DOHH2 (cell line): ENCODE measurements at regions not wholly inside any gene's neighbourhood (a gene's known extent, or its start where the extent isn't known, plus 50 kb on each side); places are given as distances from the start of the nearest gene placed in this dataset.

Experiments
- H3F3A ChIP-seq: fragments of 200-600 bp; sonication (generic), shearing (Covaris generic); 2 replicates; pipeline ENCODE4 v1.6.0; 2016; ENCODE audit warnings: antibody characterized with exemption, mild to moderate bottlenecking; ENCODE audit not compliant: control insufficient read depth, insufficient read depth
- H3K27ac ChIP-seq: fragments of 200-600 bp; sonication (generic); 2 replicates; pipeline ENCODE4 v1.5.1; 2014; ENCODE audit warnings: low read depth, mild to moderate bottlenecking, low read length, moderate library complexity
- H3K27me3 ChIP-seq: fragments of 200-600 bp; sonication (generic); 2 replicates; pipeline ENCODE4 v1.6.1; 2014; ENCODE audit warnings: mild to moderate bottlenecking, low read length, mixed read lengths; ENCODE audit not compliant: control insufficient read depth
- H3K36me3 ChIP-seq: fragments of 200-600 bp; sonication (generic); 2 replicates; pipeline ENCODE4 v1.6.1; 2014; ENCODE audit warnings: mild to moderate bottlenecking, low read length, moderate library complexity, mixed read lengths; ENCODE audit not compliant: control insufficient read depth
- H3K4me1 ChIP-seq: fragments of 200-600 bp; sonication (generic); 2 replicates; pipeline ENCODE4 v1.6.1; 2014; ENCODE audit warnings: mild to moderate bottlenecking, low read length, mixed read lengths; ENCODE audit not compliant: control insufficient read depth
- H3K4me2 ChIP-seq: fragments of 200-600 bp; sonication (generic); 2 replicates; pipeline ENCODE4 v1.6.0; 2014; ENCODE audit warnings: mild to moderate bottlenecking, low read length, moderate library complexity
- H3K4me3 ChIP-seq: fragments of 200-600 bp; sonication (generic); 2 replicates; pipeline ENCODE4 v1.5.1; 2014; ENCODE audit warnings: mild to moderate bottlenecking, low read length, mixed read lengths
- H3K79me2 ChIP-seq: fragments of 200-600 bp; sonication (generic); 2 replicates; pipeline ENCODE4 v1.6.1; 2014; ENCODE audit warnings: mild to moderate bottlenecking, low read length, mixed read lengths; ENCODE audit not compliant: control insufficient read depth
- H3K9me2 ChIP-seq: fragments of 200-600 bp; sonication (generic); replicated peaks from 2 replicates; pipeline ENCODE4 v1.6.1; 2014; ENCODE audit warnings: mild to moderate bottlenecking, low read length, mixed read lengths; ENCODE audit not compliant: control insufficient read depth
- H3K9me3 ChIP-seq: fragments of 200-600 bp; sonication (generic); 2 replicates; pipeline ENCODE4 v1.6.1; 2014; ENCODE audit warnings: antibody characterized with exemption, low read length, mixed read lengths; ENCODE audit not compliant: control insufficient read depth, insufficient read depth
- H4K20me1 ChIP-seq: fragments of 200-600 bp; sonication (generic); 2 replicates; pipeline ENCODE4 v1.6.0; 2014; ENCODE audit warnings: low read depth, mild to moderate bottlenecking, antibody characterized with exemption, low read length, moderate library complexity; ENCODE audit not compliant: control insufficient read depth, insufficient read depth
- EZH2phosphoT487 ChIP-seq: fragments of 200-600 bp; sonication (generic); IDR thresholded peaks from 2 replicates; pipeline ENCODE4 v1.6.1; 2017; ENCODE audit warnings: borderline replicate concordance, mild to moderate bottlenecking, antibody characterized with exemption, low read length, moderate library complexity, mixed read lengths
- TF ChIP-seq, protein P1 (sequence below): fragments of 200-600 bp; sonication (generic); IDR thresholded peaks from one replicate; pipeline ENCODE4 v1.5.1; 2014; ENCODE audit warnings: antibody characterized with exemption, mild to moderate bottlenecking, low read depth, low read length; ENCODE audit not compliant: poor library complexity, severe bottlenecking

DNA sequence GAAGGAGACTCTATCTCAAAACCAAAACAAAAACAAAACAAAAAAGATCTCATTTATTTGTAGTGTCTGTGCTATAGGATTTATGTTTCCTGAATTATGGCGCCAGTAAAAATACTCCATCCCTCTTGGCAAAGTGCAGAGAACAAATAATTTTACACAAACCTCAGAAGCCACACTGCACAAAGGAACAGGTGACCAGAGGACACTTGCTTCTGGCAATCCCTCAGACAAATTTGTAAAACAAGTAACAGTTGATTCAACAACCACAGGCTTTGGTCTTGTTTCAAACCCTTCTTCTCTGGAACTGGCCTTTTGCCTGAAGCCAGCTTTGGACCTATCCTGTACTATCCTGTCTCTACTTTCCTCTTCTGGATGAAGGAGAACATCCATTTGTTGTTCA is 502.1 kb downstream of the DMAC1 start:
- TF ChIP-seq EZH2phosphoT487: no peak
- TF ChIP-seq, protein P1, sequence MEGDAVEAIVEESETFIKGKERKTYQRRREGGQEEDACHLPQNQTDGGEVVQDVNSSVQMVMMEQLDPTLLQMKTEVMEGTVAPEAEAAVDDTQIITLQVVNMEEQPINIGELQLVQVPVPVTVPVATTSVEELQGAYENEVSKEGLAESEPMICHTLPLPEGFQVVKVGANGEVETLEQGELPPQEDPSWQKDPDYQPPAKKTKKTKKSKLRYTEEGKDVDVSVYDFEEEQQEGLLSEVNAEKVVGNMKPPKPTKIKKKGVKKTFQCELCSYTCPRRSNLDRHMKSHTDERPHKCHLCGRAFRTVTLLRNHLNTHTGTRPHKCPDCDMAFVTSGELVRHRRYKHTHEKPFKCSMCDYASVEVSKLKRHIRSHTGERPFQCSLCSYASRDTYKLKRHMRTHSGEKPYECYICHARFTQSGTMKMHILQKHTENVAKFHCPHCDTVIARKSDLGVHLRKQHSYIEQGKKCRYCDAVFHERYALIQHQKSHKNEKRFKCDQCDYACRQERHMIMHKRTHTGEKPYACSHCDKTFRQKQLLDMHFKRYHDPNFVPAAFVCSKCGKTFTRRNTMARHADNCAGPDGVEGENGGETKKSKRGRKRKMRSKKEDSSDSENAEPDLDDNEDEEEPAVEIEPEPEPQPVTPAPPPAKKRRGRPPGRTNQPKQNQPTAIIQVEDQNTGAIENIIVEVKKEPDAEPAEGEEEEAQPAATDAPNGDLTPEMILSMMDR: no peak
- no peaks in the 10 kb centered on the region for H3K36me3 ChIP-seq
- no peak overlapping the region for H3K4me2 ChIP-seq
- H3F3A ChIP-seq: no peaks in the 10 kb centered on the region
- no peaks in the 10 kb centered on the region for H3K4me1 ChIP-seq
- no peaks in the 10 kb centered on the region for H4K20me1 ChIP-seq
- no peak overlapping the region for H3K4me3 ChIP-seq
- H3K27me3 ChIP-seq: no peaks in the 10 kb centered on the region
- H3K27ac ChIP-seq: no peak overlapping the region
- H3K79me2 ChIP-seq: no peaks in the 10 kb centered on the region
- H3K9me2 ChIP-seq: no peaks in the 10 kb centered on the region
- H3K9me3 ChIP-seq: no peaks in the 10 kb centered on the region

DNA sequence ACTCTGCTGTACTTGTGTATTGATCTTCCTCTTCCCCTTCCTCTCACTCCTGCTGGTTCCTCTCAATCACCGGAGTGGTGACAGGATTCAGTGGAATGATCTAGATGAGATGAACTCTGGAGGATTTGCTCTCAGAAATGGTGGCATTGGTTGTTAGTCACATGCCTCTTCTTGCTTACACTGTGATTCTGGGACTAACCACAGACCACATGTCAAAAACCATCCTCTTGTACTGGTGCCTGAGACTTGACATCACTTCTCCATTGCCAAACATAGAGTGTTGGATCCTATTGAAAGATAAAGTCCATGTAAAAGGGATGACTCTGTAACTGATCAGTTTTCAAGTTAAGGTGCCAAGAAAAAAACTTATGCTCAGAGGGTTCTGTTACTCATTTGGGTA is 506.5 kb downstream of the DMAC1 start:
- H3K36me3 ChIP-seq: no peaks in the 10 kb centered on the region
- no peaks in the 10 kb centered on the region for H3K9me2 ChIP-seq
- H3K4me1 ChIP-seq: no peaks in the 10 kb centered on the region
- TF ChIP-seq, protein P1: no peak
- H3K4me2 ChIP-seq: no peak overlapping the region
- H3K79me2 ChIP-seq: no peaks in the 10 kb centered on the region
- H4K20me1 ChIP-seq: no peaks in the 10 kb centered on the region
- H3F3A ChIP-seq: no peaks in the 10 kb centered on the region
- no peaks in the 10 kb centered on the region for H3K9me3 ChIP-seq
- H3K27ac ChIP-seq: no peak overlapping the region
- no peak overlapping the region for H3K4me3 ChIP-seq
- H3K27me3 ChIP-seq: no peaks in the 10 kb centered on the region

DNA sequence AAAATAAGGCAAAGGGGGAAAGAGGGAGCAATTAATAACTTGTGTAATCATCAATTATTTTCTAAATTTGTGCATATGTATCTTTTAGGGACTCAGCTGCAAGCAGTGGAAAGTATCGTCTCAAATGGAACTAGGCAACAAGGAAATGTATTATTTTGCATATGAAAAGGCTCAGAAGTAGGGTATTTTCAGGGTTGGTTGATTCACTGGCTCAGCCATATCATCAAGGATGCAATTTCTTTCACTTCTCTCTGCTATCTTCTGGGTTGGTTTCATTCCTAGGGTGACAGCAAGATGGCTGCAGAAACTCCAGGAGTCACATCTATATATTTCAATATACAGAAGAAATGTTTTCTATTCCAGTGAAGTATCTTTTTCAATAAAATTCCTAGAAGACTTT is 509.8 kb downstream of the DMAC1 start:
- Histone ChIP-seq H3K9me2 (no peaks in the 10 kb centered on the region), H3K27ac (no peak overlapping the region), H3K9me3 (no peaks in the 10 kb centered on the region), H3K36me3 (no peaks in the 10 kb centered on the region), H4K20me1 (no peaks in the 10 kb centered on the region), H3K4me1 (no peaks in the 10 kb centered on the region), H3K4me3 (no peak overlapping the region), H3K27me3 (no peaks in the 10 kb centered on the region), H3K79me2 (no peaks in the 10 kb centered on the region), H3K4me2 (no peak overlapping the region), H3F3A (no peaks in the 10 kb centered on the region)
- TF ChIP-seq, protein P1: no peak
- TF ChIP-seq EZH2phosphoT487: no peak

DNA sequence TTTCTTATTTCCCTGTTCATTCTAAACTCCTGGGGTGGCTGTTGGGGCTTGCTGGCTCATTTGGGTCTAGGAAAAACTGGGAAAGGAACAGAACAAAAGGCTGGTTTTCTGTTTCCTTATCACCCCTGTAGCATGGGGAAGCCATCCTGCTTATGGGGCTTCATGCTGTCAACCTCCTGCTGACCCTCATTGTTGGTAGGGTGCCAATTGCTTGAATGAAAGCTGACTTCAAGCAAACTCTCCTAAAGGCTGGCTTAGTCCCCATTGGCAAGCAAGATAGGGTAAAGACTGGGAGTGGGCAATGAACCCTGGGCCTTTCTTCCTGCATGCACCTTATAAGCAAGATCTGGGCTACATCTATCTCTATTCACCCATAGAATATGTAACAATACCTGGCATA is 511.6 kb downstream of the DMAC1 start:
- no peak overlapping the region for H3K4me2 ChIP-seq
- H3F3A ChIP-seq: no peaks in the 10 kb centered on the region
- H3K9me3 ChIP-seq: no peaks in the 10 kb centered on the region
- no peak overlapping the region for H3K27ac ChIP-seq
- no peaks in the 10 kb centered on the region for H4K20me1 ChIP-seq
- no peaks in the 10 kb centered on the region for H3K4me1 ChIP-seq
- H3K9me2 ChIP-seq: no peaks in the 10 kb centered on the region
- H3K4me3 ChIP-seq: no peak overlapping the region
- TF ChIP-seq, protein P1: no peak
- no peak for TF ChIP-seq EZH2phosphoT487
- no peaks in the 10 kb centered on the region for H3K27me3 ChIP-seq
- H3K36me3 ChIP-seq: no peaks in the 10 kb centered on the region
- H3K79me2 ChIP-seq: no peaks in the 10 kb centered on the region
